Vagina (tissue), 2 donors: ENCODE measurements at regions not wholly inside any gene's neighbourhood (a gene's known extent, or its start where the extent isn't known, plus 50 kb on each side); places are given as distances from the start of the nearest gene placed in this dataset.
"Not testable (repeated sequence)": the region's sequence is repeated elsewhere in the genome, so short reads cannot be mapped to it uniquely, and the experiment has no call there.

Experiments
- DNase-seq, 2 donors: peaks; one replicate each; pipeline ENCODE4 v3.0.0-alpha.2; 2017; ENCODE audit errors: extremely low spot score in 2 of 2
- H3K27ac ChIP-seq: fragments of 200-600 bp; sonication (generic); one replicate; pipeline ENCODE4 v1.5.1; 2019
- H3K27me3 ChIP-seq: fragments of 200-600 bp; sonication (generic); one replicate; pipeline ENCODE4 v1.5.1; 2019
- H3K36me3 ChIP-seq, 2 donors: fragments of 200-600 bp; sonication (generic); one replicate each; pipeline ENCODE4 v1.5.1; 2017 to 2019
- H3K4me1 ChIP-seq: fragments of 200-600 bp; sonication (generic); one replicate; pipeline ENCODE4 v1.5.1; 2019
- H3K4me3 ChIP-seq, 2 donors: fragments of 200-600 bp; sonication (generic); 1 replicate in 1 of 2; 2 replicates in 1 of 2; pipeline ENCODE4 v1.5.1; 2016 to 2019
- H3K9me3 ChIP-seq: fragments of 200-600 bp; sonication (generic); one replicate; pipeline ENCODE4 v1.5.1; 2019
- POLR2A ChIP-seq, 2 donors: fragments of 450-650 bp; IDR thresholded peaks; one replicate each; pipeline ENCODE4 v1.6.1; 2017; ENCODE audit warnings: antibody characterized with exemption in 2 of 2, mild to moderate bottlenecking in 2 of 2, moderate library complexity in 2 of 2
- POLR2AphosphoS5 ChIP-seq, 2 donors: sonication (generic); formaldehyde crosslinking; IDR thresholded peaks; one replicate each; pipeline ENCODE4 v1.9.0; 2017; ENCODE audit warnings: antibody characterized with exemption in 2 of 2, mild to moderate bottlenecking in 2 of 2, low read depth in 1 of 2; ENCODE audit not compliant: insufficient read depth in 1 of 2
- intact Hi-C: fragments of 100-400 bp; cut with DNase I; formaldehyde crosslinking; loops from one replicate; pipeline ENCODE4 v1.15.1; 2023
- TF ChIP-seq, protein P1 (sequence below), 3 experiments: fragments of 450-650 bp in 2 of 3; fragments of 200-600 bp in 1 of 3; sonication (generic) in 1 of 3; IDR thresholded peaks; one replicate each; pipeline ENCODE4 v1.5.1; 2017 to 2019; ENCODE audit warnings: antibody characterized with exemption in 3 of 3, mild to moderate bottlenecking in 2 of 3, moderate library complexity in 2 of 3

DNA sequence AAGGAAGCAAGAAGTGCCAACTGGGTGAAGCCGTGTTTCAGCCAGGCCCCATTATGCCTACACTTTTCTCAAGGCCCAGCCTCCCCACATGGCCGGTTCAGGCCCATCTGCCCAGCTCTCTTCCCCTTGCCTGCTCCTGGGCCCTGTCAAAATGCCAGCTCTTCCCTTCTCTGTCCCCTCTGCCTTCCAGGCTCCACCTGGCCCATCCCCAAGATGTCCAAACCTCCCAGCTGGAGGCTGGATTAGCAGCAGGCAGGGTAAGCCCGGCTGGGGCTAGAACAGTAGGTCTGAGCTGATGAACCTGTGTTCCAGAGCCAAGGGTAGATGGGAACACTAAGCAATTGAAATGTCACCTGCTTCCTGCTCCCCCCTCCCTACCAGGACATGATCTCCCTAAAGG is 64.1 kb upstream of the HSPA9 start:
- Histone ChIP-seq H3K4me3 (no peak overlapping the region), H3K36me3 (no peaks in the 10 kb centered on the region), H3K27ac (no peak overlapping the region), H3K4me1 (peaks cover 9% of the 10 kb centered on the region), H3K9me3 (no peaks in the 10 kb centered on the region), H3K27me3 (no peaks in the 10 kb centered on the region)
- DNase-seq, result no peak
- TF ChIP-seq POLR2A (IDR thresholded peaks at IDR 0.05) (no peak), POLR2AphosphoS5 (IDR thresholded peaks at IDR 0.05; ENCODE audit: insufficient read depth in 1 of 2, low read depth in 1 of 2) (no peak)
- TF ChIP-seq, protein P1, sequence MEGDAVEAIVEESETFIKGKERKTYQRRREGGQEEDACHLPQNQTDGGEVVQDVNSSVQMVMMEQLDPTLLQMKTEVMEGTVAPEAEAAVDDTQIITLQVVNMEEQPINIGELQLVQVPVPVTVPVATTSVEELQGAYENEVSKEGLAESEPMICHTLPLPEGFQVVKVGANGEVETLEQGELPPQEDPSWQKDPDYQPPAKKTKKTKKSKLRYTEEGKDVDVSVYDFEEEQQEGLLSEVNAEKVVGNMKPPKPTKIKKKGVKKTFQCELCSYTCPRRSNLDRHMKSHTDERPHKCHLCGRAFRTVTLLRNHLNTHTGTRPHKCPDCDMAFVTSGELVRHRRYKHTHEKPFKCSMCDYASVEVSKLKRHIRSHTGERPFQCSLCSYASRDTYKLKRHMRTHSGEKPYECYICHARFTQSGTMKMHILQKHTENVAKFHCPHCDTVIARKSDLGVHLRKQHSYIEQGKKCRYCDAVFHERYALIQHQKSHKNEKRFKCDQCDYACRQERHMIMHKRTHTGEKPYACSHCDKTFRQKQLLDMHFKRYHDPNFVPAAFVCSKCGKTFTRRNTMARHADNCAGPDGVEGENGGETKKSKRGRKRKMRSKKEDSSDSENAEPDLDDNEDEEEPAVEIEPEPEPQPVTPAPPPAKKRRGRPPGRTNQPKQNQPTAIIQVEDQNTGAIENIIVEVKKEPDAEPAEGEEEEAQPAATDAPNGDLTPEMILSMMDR (IDR thresholded peaks at IDR 0.05), result no peak
- intact Hi-C loops, result no loop called here

DNA sequence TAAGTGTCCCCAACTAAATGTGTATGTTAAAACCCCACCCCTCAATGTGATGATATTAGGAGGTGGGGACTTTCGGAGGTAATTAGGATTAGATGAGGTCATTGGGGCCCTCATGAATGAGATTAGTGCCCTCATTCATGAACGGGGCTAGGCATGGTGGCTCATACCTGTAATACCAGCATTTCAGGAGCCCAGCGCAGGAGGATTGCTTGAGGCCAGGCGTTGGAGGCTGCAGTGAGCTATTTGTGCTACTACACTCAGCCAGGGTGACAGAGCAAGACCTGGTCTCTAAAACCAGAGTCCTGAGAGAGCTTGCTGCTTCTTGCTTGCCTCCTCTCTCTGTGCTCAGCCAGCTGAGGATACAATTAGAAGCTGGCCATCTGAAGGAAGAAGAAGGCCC is 62.1 kb upstream of the HSPA9 start:
- intact Hi-C loops, result no loop called here

DNA sequence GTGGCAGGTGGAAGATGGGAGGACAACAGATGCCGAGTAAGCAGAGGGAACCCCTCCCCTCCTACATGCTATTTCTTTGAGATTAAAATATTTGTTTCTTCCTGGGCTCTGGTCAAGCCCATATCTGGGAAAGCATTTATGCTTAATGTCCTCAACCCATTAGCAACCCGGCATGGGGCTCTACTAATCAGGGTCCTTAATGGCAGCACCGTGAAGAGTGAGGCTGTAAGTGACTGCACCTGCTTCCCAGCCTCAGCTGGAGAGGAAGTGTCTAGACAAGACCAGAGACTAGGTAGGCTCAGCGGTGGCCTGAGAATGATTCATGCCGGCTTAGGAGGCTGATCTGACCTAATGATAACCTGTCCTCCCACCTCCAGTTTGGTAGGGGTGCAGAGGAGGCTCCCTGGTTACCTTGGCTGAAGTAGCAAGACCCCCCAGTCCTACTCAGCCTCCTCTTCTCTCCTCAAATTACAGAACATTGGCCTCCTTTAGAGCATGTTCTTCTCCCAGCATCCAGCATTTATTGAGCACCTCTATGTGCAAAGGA is 61.3 kb upstream of the HSPA9 start:
- Histone ChIP-seq H3K27ac (no peak overlapping the region), H3K4me1 (peaks cover 21% of the 10 kb centered on the region), H3K4me3 (no peak overlapping the region), H3K9me3 (no peaks in the 10 kb centered on the region), H3K27me3 (no peaks in the 10 kb centered on the region), H3K36me3 (no peaks in the 10 kb centered on the region)
- intact Hi-C loops, result no loop called here
- TF ChIP-seq POLR2A (IDR thresholded peaks at IDR 0.05) (no peak), POLR2AphosphoS5 (IDR thresholded peaks at IDR 0.05; ENCODE audit: insufficient read depth in 1 of 2, low read depth in 1 of 2) (no peak)
- no peak for DNase-seq

More for the DNA sequence above, 62.1 kb upstream of the HSPA9 start:
- Histone ChIP-seq H3K9me3 (no peaks in the 10 kb centered on the region), H3K4me3 (no peak overlapping the region), H3K27ac (no peak overlapping the region), H3K36me3 (no peaks in the 10 kb centered on the region), H3K4me1 (peaks cover 21% of the 10 kb centered on the region), H3K27me3 (no peaks in the 10 kb centered on the region)
- TF ChIP-seq, protein P1 (IDR thresholded peaks at IDR 0.05), result no peak
- TF ChIP-seq POLR2AphosphoS5 (IDR thresholded peaks at IDR 0.05; ENCODE audit: insufficient read depth in 1 of 2, low read depth in 1 of 2), result no peak
- TF ChIP-seq POLR2A (IDR thresholded peaks at IDR 0.05), result no peak
- DNase-seq, result no peak

DNA sequence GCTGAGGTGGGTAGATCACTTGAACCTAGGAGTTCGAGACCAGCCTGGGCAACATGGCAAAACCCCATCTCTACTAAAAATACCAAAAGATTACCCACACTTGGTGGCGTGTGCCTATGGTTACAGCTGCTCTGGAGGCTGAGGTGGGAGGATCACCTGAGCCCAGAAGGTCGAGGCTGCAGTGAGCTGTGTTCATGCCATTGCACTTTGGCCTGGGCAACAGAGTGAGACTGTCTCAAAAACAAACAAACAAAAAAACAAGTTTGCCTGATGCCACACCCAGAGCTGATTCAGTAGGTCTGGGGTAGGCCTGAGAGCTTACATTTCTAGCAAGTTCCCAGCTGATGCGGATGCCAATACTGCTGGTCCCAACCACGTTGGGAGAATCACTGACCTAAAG is 60.5 kb upstream of the HSPA9 start:
- DNase-seq, result no peak
- Histone ChIP-seq H3K27me3 (no peaks in the 10 kb centered on the region), H3K27ac (peak overlapping the region; percentile 33), H3K4me1 (peaks cover 21% of the 10 kb centered on the region), H3K36me3 (no peaks in the 10 kb centered on the region), H3K4me3 (no peak overlapping the region), H3K9me3 (no peaks in the 10 kb centered on the region)
- no peak for TF ChIP-seq POLR2AphosphoS5 (IDR thresholded peaks at IDR 0.05; ENCODE audit: insufficient read depth in 1 of 2, low read depth in 1 of 2)
- TF ChIP-seq, protein P1 (IDR thresholded peaks at IDR 0.05), result peak in 1 of 3 experiments; percentile 4
- intact Hi-C loops, result no loop called here

DNA sequence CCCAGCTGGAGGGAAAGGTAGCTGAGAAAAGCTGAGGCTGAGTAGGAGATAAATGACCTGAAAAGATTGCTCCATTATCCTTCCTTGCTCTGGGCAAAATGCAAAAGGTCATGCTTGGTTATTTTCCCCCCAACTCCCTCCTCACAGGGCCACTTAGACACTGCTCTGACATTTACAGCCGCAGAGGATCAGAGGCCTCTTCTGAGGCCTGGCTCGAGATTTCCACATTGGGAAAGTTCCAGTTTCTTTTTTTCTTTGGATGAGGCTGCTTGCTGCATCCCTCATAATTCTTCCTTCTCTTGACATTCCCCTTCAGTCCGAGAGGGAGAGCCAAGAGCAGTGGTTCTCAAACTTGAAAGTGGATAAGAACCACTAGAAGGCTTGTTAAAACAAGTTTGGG is 60.1 kb upstream of the HSPA9 start:
- no peaks in the 10 kb centered on the region for H3K36me3 ChIP-seq
- no peak for DNase-seq

DNA sequence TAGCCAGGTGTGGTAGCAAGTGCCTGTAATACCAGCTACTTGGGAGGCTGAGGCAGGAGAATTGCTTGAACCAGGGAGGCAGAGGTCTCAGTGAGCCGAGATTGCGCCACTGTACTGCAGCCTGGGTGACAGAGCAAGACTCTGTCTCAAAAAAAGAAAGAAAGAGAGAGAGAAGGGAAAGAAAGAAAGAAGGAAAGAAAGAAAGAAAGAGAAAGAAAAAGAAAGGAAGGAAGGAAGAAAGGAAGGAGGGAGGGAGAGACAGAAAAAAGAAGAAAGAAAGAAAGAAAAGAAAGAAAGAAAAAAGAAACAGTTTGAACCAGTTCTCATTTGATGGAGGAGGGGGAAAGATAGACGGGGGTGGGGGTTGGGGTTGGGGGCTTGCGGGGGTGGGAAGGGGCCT is 59.6 kb upstream of the HSPA9 start:
- peak overlapping the region; percentile 42 for H3K27ac ChIP-seq
- peaks cover 21% of the 10 kb centered on the region for H3K4me1 ChIP-seq
- H3K36me3 ChIP-seq, intact Hi-C loops, H3K27me3 ChIP-seq, H3K4me3 ChIP-seq, H3K9me3 ChIP-seq, DNase-seq: not testable (repeated sequence)

More for the DNA sequence above, 60.1 kb upstream of the HSPA9 start:
- H3K9me3 ChIP-seq, result no peaks in the 10 kb centered on the region
- H3K4me1 ChIP-seq, result peaks cover 21% of the 10 kb centered on the region
- H3K4me3 ChIP-seq, result no peak overlapping the region
- peak overlapping the region; percentile 42 for H3K27ac ChIP-seq
- TF ChIP-seq POLR2AphosphoS5 (IDR thresholded peaks at IDR 0.05; ENCODE audit: insufficient read depth in 1 of 2, low read depth in 1 of 2), result peak in 1 of 2 donors; percentile 82
- TF ChIP-seq, protein P1 (IDR thresholded peaks at IDR 0.05), result no peak
- no peaks in the 10 kb centered on the region for H3K27me3 ChIP-seq
- intact Hi-C loops, result no loop called here
